ENCODE measurements at regions not wholly inside any gene's neighbourhood (a gene's known extent, or its start where the extent isn't known, plus 50 kb on each side); places are given as distances from the start of the nearest gene placed in this dataset.

GRCh38 chr4:151471728-151472127 lies 62.8 kb downstream of the FHIP1A start:
- intact Hi-C loops (cut with micrococcal nuclease), result no loop called here
- H3K27ac Mint-ChIP-seq, result no peak overlapping the region

GRCh38 chr4:151472297-151472696 lies 63.3 kb downstream of the FHIP1A start:
- no peak overlapping the region for H3K4me3 Mint-ChIP-seq
- no peak overlapping the region for H3K27ac Mint-ChIP-seq
- DNase-seq (no peak), ATAC-seq (no peak)
- ChIA-PET POLR2A (interaction anchor here (0.5 kb wide), 1 partner anchor 43 kb away, joined by 3 read pairs; no protein-coding TSS in a partner anchor), CTCF (no interaction called here)
- no peaks in the 10 kb centered on the region for H3K36me3 Mint-ChIP-seq (ENCODE audit: low read depth)
- no peaks in the 10 kb centered on the region for H3K4me1 Mint-ChIP-seq (ENCODE audit: low read depth)
- no peaks in the 10 kb centered on the region for H3K9me3 Mint-ChIP-seq
- peaks cover 15% of the 10 kb centered on the region for H3K27me3 Mint-ChIP-seq
- intact Hi-C loops (cut with micrococcal nuclease), result no loop called here
- no peak for TF ChIP-seq CTCF (IDR thresholded peaks at IDR 0.05)

More at GRCh38 chr4:151471728-151472127, 62.8 kb downstream of the FHIP1A start:
- no peak for ATAC-seq
- Mint-ChIP-seq H3K4me1 (ENCODE audit: low read depth) (no peaks in the 10 kb centered on the region), H3K36me3 (ENCODE audit: low read depth) (no peaks in the 10 kb centered on the region), H3K4me3 (no peak overlapping the region), H3K9me3 (no peaks in the 10 kb centered on the region), H3K27me3 (peaks cover 15% of the 10 kb centered on the region)
- TF ChIP-seq CTCF (IDR thresholded peaks at IDR 0.05), result no peak
- CTCF ChIA-PET, result no interaction called here
- no peak for DNase-seq
- POLR2A ChIA-PET, result interaction anchor here (0.5 kb wide), 1 partner anchor 43 kb away, joined by 3 read pairs; no protein-coding TSS in a partner anchor

- no peak overlapping the region for H3K27ac Mint-ChIP-seq
- no peaks in the 10 kb centered on the region for H3K36me3 Mint-ChIP-seq (ENCODE audit: low read depth)
- peaks cover 12% of the 10 kb centered on the region for H3K27me3 Mint-ChIP-seq
These were observed 63.7 kb downstream of the FHIP1A start for GRCh38 chr4:151472711-151473110.

GRCh38 chr4:151473521-151474097 lies 64.6 kb downstream of the FHIP1A start:
- DNase-seq, result no peak
- no peaks in the 10 kb centered on the region for H3K4me1 Mint-ChIP-seq (ENCODE audit: low read depth)
- no peak for ATAC-seq
- H3K27ac Mint-ChIP-seq, result no peak overlapping the region
- H3K9me3 Mint-ChIP-seq, result no peaks in the 10 kb centered on the region
- no peaks in the 10 kb centered on the region for H3K36me3 Mint-ChIP-seq (ENCODE audit: low read depth)
- peaks cover 14% of the 10 kb centered on the region for H3K27me3 Mint-ChIP-seq
- H3K4me3 Mint-ChIP-seq, result no peak overlapping the region
- CTCF ChIA-PET, result no interaction called here
- intact Hi-C loops (cut with micrococcal nuclease), result no loop called here
- TF ChIP-seq CTCF (IDR thresholded peaks at IDR 0.05), result no peak
- POLR2A ChIA-PET, result no interaction called here

More at GRCh38 chr4:151472711-151473110, 63.7 kb downstream of the FHIP1A start:
- intact Hi-C loops (cut with micrococcal nuclease), result no loop called here
- CTCF ChIA-PET, result no interaction called here
- POLR2A ChIA-PET, result no interaction called here
- H3K9me3 Mint-ChIP-seq, result no peaks in the 10 kb centered on the region
- no peak for DNase-seq
- no peak overlapping the region for H3K4me3 Mint-ChIP-seq
- TF ChIP-seq CTCF (IDR thresholded peaks at IDR 0.05), result no peak
- ATAC-seq, result no peak
- no peaks in the 10 kb centered on the region for H3K4me1 Mint-ChIP-seq (ENCODE audit: low read depth)

GRCh38 chr4:151475035-151475714 lies 66.2 kb downstream of the FHIP1A start:
- no peak for DNase-seq
- no peaks in the 10 kb centered on the region for H3K4me1 Mint-ChIP-seq (ENCODE audit: low read depth)
- peaks cover 15% of the 10 kb centered on the region for H3K27me3 Mint-ChIP-seq
- no peaks in the 10 kb centered on the region for H3K36me3 Mint-ChIP-seq (ENCODE audit: low read depth)
- TF ChIP-seq CTCF (IDR thresholded peaks at IDR 0.05), result no peak
- intact Hi-C loops (cut with micrococcal nuclease), result no loop called here
- no peak for ATAC-seq
- CTCF ChIA-PET, result no interaction called here
- no peak overlapping the region for H3K4me3 Mint-ChIP-seq
- no peaks in the 10 kb centered on the region for H3K9me3 Mint-ChIP-seq
- POLR2A ChIA-PET, result no interaction called here
- H3K27ac Mint-ChIP-seq, result no peak overlapping the region
